Activated CD8-positive, alpha-beta memory T cell treated with anti-CD3 and anti-CD28 coated beads, Interleukin-2, amount 50 U/mL, for 24 hours (primary cell): ENCODE measurements at regions not wholly inside any gene's neighbourhood (a gene's known extent, or its start where the extent isn't known, plus 50 kb on each side); places are given as distances from the start of the nearest gene placed in this dataset.

Experiments
- DNase-seq: peaks from one replicate; pipeline ENCODE4 v3.0.0-alpha.2; 2020; ENCODE audit errors: extremely low read depth

GRCh38 chr5:159819591-159820411 lies 96.5 kb upstream of the ADRA1B start:
- DNase-seq: no peak

GRCh38 chr5:159820692-159821091 lies 95.6 kb upstream of the ADRA1B start:
- DNase-seq: no peak

- no peak for DNase-seq
Observed at GRCh38 chr5:159821461-159821940, 94.8 kb upstream of the ADRA1B start.

GRCh38 chr5:159824188-159825161 lies 91.8 kb upstream of the ADRA1B start:
- no peak for DNase-seq

GRCh38 chr5:159825551-159826051 lies 90.7 kb upstream of the ADRA1B start:
- no peak for DNase-seq

GRCh38 chr5:159826351-159827214 lies 89.7 kb upstream of the ADRA1B start:
- no peak for DNase-seq

- no peak for DNase-seq
Observed at GRCh38 chr5:159827861-159828260, 88.4 kb upstream of the ADRA1B start.

- no peak for DNase-seq
Observed at GRCh38 chr5:159832073-159832472, 84.2 kb upstream of the ADRA1B start.

- DNase-seq: no peak
Observed at GRCh38 chr5:159833088-159833487, 83.2 kb upstream of the ADRA1B start.

- DNase-seq: no peak
Observed at GRCh38 chr5:159833846-159834245, 82.4 kb upstream of the ADRA1B start.

- no peak for DNase-seq
Observed at GRCh38 chr5:159835548-159835947, 80.7 kb upstream of the ADRA1B start.

GRCh38 chr5:159836691-159837090 lies 79.6 kb upstream of the ADRA1B start:
- DNase-seq: no peak

GRCh38 chr5:159837860-159838259 lies 78.4 kb upstream of the ADRA1B start:
- no peak for DNase-seq

GRCh38 chr5:159838551-159839222 lies 77.6 kb upstream of the ADRA1B start:
- DNase-seq: no peak

GRCh38 chr5:159844267-159845121 lies 71.8 kb upstream of the ADRA1B start:
- no peak for DNase-seq

GRCh38 chr5:159849437-159850083 lies 66.7 kb upstream of the ADRA1B start:
- DNase-seq: no peak

GRCh38 chr5:159850160-159850559 lies 66.1 kb upstream of the ADRA1B start:
- no peak for DNase-seq

- no peak for DNase-seq
Observed at GRCh38 chr5:159851053-159851452, 65.2 kb upstream of the ADRA1B start.

GRCh38 chr5:159854916-159855315 lies 61.4 kb upstream of the ADRA1B start:
- no peak for DNase-seq
